ENCODE measurements at regions not wholly inside any gene's neighbourhood (a gene's known extent, or its start where the extent isn't known, plus 50 kb on each side); places are given as distances from the start of the nearest gene placed in this dataset.

DNA sequence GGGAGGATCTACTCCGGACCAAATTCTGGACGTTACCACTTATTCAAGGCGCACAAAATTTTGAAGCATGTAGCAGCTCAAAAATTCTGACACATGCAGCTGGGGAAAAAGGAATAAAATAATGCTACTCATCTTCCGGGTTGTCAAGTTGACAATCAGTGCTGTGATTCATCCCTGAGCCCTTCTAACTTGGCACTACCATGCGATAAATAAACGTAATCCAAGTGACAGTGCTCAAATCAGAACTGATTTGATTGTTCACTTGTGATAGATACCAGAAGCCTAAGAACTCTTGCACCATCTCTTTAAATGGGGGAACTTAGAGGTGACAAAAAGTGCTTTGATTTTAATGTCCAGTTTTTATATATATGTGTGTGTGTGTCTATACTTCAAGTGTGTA is 230.2 kb upstream of the TLE4 start:
- TF ChIP-seq EZH2 (IDR thresholded peaks at IDR 0.05; ENCODE audit: insufficient read depth, poor library complexity, severe bottlenecking) (no peak), EZH2phosphoT487 (IDR thresholded peaks at IDR 0.05; ENCODE audit: insufficient read depth, low read depth) (no peak)

Data from GM23248 (cell line).